ENCODE measurements at regions not wholly inside any gene's neighbourhood (a gene's known extent, or its start where the extent isn't known, plus 50 kb on each side); places are given as distances from the start of the nearest gene placed in this dataset.

DNA sequence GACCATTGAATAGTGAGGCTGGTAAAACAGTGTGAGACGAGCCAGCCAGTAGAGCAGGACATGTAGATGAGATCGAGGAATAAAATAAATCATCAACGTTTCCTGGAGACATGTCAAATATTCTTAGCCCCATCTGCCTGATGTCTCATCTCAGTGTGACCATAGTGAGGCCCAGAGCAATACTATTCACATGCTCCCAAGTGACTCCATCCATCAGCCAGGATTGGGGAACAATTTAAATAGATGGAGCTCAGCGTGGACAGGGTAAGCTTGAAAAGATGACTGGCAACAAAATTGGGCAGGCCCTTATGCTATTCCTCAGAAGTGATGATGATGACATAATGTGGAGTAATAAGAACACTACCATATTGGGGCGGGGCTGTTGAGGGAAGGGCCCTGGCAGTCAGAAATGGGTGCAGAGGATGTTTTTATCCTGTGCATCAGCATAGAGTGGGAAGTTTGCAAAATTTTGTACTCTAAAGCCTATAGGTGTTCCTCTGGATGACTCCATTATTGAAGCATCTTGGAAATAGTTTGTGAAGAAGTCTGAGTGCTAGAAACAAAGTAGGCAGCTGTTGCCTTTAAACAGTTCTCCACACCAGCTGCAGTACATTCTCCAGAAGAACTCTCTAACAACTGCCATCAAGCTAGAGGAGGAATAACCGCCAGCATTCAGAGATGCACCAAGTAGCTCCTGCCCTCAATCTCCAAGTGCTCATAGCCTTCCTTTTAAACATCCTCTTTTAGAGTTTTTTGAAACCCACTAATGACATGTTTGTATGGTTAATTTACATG lies 333.0 kb downstream of the DCHS2 start:
- Mint-ChIP-seq H3K36me3 (ENCODE audit: low read depth) (no peaks in the 10 kb centered on the region; the same call in 2 of the 3 replicates), H3K4me3 (no peak overlapping the region), H3K9me3 (no peaks in the 10 kb centered on the region; the same call in 2 of the 3 replicates), H3K4me1 (peaks cover 9% of the 10 kb centered on the region; the same call in 2 of the 3 replicates), H3K27me3 (ENCODE audit: insufficient read depth, low read depth, poor library complexity) (no peaks in the 10 kb centered on the region), H3K27ac (no peak overlapping the region)
- H3K27ac ChIP-seq (ENCODE audit: low read depth) = no peak overlapping the region
- no peaks in the 10 kb centered on the region for H3K4me1 ChIP-seq (ENCODE audit: insufficient read depth)
- TF ChIP-seq CTCF (conservative IDR thresholded peaks at IDR 0.05; ENCODE audit: low read depth in 2 of 2) (no peak), NANOG (IDR thresholded peaks at IDR 0.05; ENCODE audit: borderline replicate concordance) (no peak), EZH2phosphoT487 (IDR thresholded peaks at IDR 0.05; ENCODE audit: unreplicated experiment) (no peak), REST (IDR thresholded peaks at IDR 0.05; ENCODE audit: unreplicated experiment) (no peak), POLR2AphosphoS5 (IDR thresholded peaks at IDR 0.05; ENCODE audit: low read depth) (no peak), ZNF331 (CRISPR knock-in tag; IDR thresholded peaks at IDR 0.05; ENCODE audit: low read depth) (no peak), CREB1 (CRISPR knock-in tag; IDR thresholded peaks at IDR 0.05; ENCODE audit: low read depth) (no peak), JUNB (IDR thresholded peaks at IDR 0.05; ENCODE audit: unreplicated experiment) (no peak), ZNF114 (CRISPR knock-in tag; IDR thresholded peaks at IDR 0.05) (no peak), STAT1 (IDR thresholded peaks at IDR 0.05; ENCODE audit: unreplicated experiment) (no peak), EZH2 (IDR thresholded peaks at IDR 0.05; ENCODE audit: low read depth, unreplicated experiment) (no peak)
- TF ChIP-seq, protein P1, sequence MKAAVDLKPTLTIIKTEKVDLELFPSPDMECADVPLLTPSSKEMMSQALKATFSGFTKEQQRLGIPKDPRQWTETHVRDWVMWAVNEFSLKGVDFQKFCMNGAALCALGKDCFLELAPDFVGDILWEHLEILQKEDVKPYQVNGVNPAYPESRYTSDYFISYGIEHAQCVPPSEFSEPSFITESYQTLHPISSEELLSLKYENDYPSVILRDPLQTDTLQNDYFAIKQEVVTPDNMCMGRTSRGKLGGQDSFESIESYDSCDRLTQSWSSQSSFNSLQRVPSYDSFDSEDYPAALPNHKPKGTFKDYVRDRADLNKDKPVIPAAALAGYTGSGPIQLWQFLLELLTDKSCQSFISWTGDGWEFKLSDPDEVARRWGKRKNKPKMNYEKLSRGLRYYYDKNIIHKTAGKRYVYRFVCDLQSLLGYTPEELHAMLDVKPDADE (IDR thresholded peaks at IDR 0.05) = no peak
- TF ChIP-seq, protein P2, sequence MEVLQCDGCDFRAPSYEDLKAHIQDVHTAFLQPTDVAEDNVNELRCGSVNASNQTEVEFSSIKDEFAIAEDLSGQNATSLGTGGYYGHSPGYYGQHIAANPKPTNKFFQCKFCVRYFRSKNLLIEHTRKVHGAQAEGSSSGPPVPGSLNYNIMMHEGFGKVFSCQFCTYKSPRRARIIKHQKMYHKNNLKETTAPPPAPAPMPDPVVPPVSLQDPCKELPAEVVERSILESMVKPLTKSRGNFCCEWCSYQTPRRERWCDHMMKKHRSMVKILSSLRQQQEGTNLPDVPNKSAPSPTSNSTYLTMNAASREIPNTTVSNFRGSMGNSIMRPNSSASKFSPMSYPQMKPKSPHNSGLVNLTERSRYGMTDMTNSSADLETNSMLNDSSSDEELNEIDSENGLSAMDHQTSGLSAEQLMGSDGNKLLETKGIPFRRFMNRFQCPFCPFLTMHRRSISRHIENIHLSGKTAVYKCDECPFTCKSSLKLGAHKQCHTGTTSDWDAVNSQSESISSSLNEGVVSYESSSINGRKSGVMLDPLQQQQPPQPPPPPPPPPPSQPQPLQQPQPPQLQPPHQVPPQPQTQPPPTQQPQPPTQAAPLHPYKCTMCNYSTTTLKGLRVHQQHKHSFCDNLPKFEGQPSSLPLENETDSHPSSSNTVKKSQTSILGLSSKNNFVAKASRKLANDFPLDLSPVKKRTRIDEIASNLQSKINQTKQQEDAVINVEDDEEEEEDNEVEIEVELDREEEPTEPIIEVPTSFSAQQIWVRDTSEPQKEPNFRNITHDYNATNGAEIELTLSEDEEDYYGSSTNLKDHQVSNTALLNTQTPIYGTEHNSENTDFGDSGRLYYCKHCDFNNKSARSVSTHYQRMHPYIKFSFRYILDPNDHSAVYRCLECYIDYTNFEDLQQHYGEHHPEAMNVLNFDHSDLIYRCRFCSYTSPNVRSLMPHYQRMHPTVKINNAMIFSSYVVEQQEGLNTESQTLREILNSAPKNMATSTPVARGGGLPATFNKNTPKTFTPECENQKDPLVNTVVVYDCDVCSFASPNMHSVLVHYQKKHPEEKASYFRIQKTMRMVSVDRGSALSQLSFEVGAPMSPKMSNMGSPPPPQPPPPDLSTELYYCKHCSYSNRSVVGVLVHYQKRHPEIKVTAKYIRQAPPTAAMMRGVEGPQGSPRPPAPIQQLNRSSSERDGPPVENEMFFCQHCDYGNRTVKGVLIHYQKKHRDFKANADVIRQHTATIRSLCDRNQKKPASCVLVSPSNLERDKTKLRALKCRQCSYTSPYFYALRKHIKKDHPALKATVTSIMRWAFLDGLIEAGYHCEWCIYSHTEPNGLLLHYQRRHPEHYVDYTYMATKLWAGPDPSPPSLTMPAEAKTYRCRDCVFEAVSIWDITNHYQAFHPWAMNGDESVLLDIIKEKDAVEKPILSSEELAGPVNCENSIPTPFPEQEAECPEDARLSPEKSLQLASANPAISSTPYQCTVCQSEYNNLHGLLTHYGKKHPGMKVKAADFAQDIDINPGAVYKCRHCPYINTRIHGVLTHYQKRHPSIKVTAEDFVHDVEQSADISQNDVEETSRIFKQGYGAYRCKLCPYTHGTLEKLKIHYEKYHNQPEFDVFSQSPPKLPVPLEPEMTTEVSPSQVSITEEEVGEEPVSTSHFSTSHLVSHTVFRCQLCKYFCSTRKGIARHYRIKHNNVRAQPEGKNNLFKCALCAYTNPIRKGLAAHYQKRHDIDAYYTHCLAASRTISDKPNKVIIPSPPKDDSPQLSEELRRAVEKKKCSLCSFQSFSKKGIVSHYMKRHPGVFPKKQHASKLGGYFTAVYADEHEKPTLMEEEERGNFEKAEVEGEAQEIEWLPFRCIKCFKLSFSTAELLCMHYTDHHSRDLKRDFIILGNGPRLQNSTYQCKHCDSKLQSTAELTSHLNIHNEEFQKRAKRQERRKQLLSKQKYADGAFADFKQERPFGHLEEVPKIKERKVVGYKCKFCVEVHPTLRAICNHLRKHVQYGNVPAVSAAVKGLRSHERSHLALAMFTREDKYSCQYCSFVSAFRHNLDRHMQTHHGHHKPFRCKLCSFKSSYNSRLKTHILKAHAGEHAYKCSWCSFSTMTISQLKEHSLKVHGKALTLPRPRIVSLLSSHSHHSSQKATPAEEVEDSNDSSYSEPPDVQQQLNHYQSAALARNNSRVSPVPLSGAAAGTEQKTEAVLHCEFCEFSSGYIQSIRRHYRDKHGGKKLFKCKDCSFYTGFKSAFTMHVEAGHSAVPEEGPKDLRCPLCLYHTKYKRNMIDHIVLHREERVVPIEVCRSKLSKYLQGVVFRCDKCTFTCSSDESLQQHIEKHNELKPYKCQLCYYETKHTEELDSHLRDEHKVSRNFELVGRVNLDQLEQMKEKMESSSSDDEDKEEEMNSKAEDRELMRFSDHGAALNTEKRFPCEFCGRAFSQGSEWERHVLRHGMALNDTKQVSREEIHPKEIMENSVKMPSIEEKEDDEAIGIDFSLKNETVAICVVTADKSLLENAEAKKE (CRISPR knock-in tag; IDR thresholded peaks at IDR 0.05) = no peak
- H3K79me2 ChIP-seq (replicated peaks; ENCODE audit: insufficient read depth) = no peaks in the 10 kb centered on the region
- H3K36me3 ChIP-seq (ENCODE audit: insufficient read depth) = no peaks in the 10 kb centered on the region
- H3K9me2 ChIP-seq (ENCODE audit: insufficient read depth) = no peaks in the 10 kb centered on the region
- no peaks in the 10 kb centered on the region for H3K27me3 ChIP-seq (ENCODE audit: insufficient read depth)
- no peak for DNase-seq (ENCODE audit: low spot score)
- no peak overlapping the region for H3K4me2 ChIP-seq
- no peak overlapping the region for H2AFZ ChIP-seq
- no peaks in the 10 kb centered on the region for H3F3A ChIP-seq (replicated peaks; ENCODE audit: low read depth)
- H4K20me1 ChIP-seq (replicated peaks; ENCODE audit: insufficient read depth) = no peaks in the 10 kb centered on the region
- no peak overlapping the region for H3K4me3 ChIP-seq
- no peak for ATAC-seq
